HG03103 (cell line): ENCODE measurements at regions not wholly inside any gene's neighbourhood (a gene's known extent, or its start where the extent isn't known, plus 50 kb on each side); places are given as distances from the start of the nearest gene placed in this dataset.

Experiments used
- ATAC-seq: cut with Tn5 transposase; IDR thresholded peaks from one replicate; pipeline ENCODE4 v1.9.1; 2021; ENCODE audit warnings: low read depth; ENCODE audit not compliant: unreplicated experiment

- no peak for ATAC-seq
Measured at GRCh38 chr18:67710639-67711038, 194.1 kb upstream of the DSEL start.

- ATAC-seq = no peak
Measured at GRCh38 chr18:67705748-67706147, 189.2 kb upstream of the DSEL start.

- ATAC-seq = no peak
Measured at GRCh38 chr18:67695684-67696083, 179.2 kb upstream of the DSEL start.

GRCh38 chr18:67694787-67695186 lies 178.3 kb upstream of the DSEL start:
- no peak for ATAC-seq

GRCh38 chr18:67692811-67693210 lies 176.3 kb upstream of the DSEL start:
- ATAC-seq = no peak

- no peak for ATAC-seq
Measured at GRCh38 chr18:67682516-67682915, 166.0 kb upstream of the DSEL start.

GRCh38 chr18:67677489-67677888 lies 161.0 kb upstream of the DSEL start:
- ATAC-seq = no peak

GRCh38 chr18:67672716-67673115 lies 156.2 kb upstream of the DSEL start:
- no peak for ATAC-seq

GRCh38 chr18:67672155-67672554 lies 155.6 kb upstream of the DSEL start:
- no peak for ATAC-seq

- no peak for ATAC-seq
Measured at GRCh38 chr18:67670024-67670543, 153.6 kb upstream of the DSEL start.

GRCh38 chr18:67665266-67665665 lies 148.7 kb upstream of the DSEL start:
- no peak for ATAC-seq

GRCh38 chr18:67662996-67663395 lies 146.5 kb upstream of the DSEL start:
- ATAC-seq = no peak

- no peak for ATAC-seq
Measured at GRCh38 chr18:67661555-67661954, 145.0 kb upstream of the DSEL start.

GRCh38 chr18:67654101-67654500 lies 137.6 kb upstream of the DSEL start:
- ATAC-seq = no peak

- ATAC-seq = no peak
Measured at GRCh38 chr18:67652288-67652687, 135.8 kb upstream of the DSEL start.

GRCh38 chr18:67651438-67651837 lies 134.9 kb upstream of the DSEL start:
- no peak for ATAC-seq

GRCh38 chr18:67650686-67651385 lies 134.3 kb upstream of the DSEL start:
- ATAC-seq = no peak

GRCh38 chr18:67646890-67647289 lies 130.4 kb upstream of the DSEL start:
- ATAC-seq = no peak

GRCh38 chr18:67644226-67644625 lies 127.7 kb upstream of the DSEL start:
- no peak for ATAC-seq

GRCh38 chr18:67639872-67640271 lies 123.4 kb upstream of the DSEL start:
- no peak for ATAC-seq

- no peak for ATAC-seq
Measured at GRCh38 chr18:67636597-67637385, 120.3 kb upstream of the DSEL start.
